IMR-90 (cell line): ENCODE measurements at regions not wholly inside any gene's neighbourhood (a gene's known extent, or its start where the extent isn't known, plus 50 kb on each side); places are given as distances from the start of the nearest gene placed in this dataset.

Source experiments
- ATAC-seq: fragments of 200-7000 bp; cut with Tn5 transposase; 2 replicates; pipeline ENCODE4 v1.9.1; 2020; ENCODE audit warnings: low read depth, mild to moderate bottlenecking, moderate library complexity
- BruUV-seq: library from RNA; stranded (reverse); fragments of 400-500 nt; replicated peaks from 2 replicates; lab custom pipeline; 2021; lab: Mats Ljungman, UMichigan
- CTCF ChIA-PET: fragments of 300-600 bp; formaldehyde crosslinking; extraction: SDS; loops from one replicate; lab custom pipeline; 2021; ENCODE audit warnings: antibody characterized with exemption; lab: Yijun Ruan, JAX
- POLR2A ChIA-PET: fragments of 300-600 bp; sonication (Branson Sonifier 250); formaldehyde crosslinking; loops from one replicate; lab custom pipeline; 2022; ENCODE audit warnings: antibody characterized with exemption; ENCODE audit not compliant: unreplicated experiment; lab: Charles Lee
- DNase-seq: peaks from one replicate; pipeline ENCODE4 v3.0.0; 2013
- H2AFZ ChIP-seq: replicated peaks from 2 replicates; pipeline ENCODE3; 2013; ENCODE audit warnings: low read length, mild to moderate bottlenecking; ENCODE audit not compliant: poor library complexity
- H2AK5ac ChIP-seq: 2 replicates; pipeline ENCODE4 v1.6.1; 2013; ENCODE audit warnings: low read depth, low read length, inconsistent platforms
- H2AK9ac ChIP-seq: replicated peaks from 2 replicates; pipeline ENCODE3; 2013; ENCODE audit warnings: mild to moderate bottlenecking, low read depth, low read length, moderate library complexity; ENCODE audit not compliant: poor library complexity
- H2BK120ac ChIP-seq: 2 replicates; pipeline ENCODE4 v1.6.1; 2013; ENCODE audit warnings: low read depth, low read length, inconsistent platforms
- H2BK15ac ChIP-seq: 3 replicates; pipeline ENCODE4 v1.6.1; 2013; ENCODE audit warnings: low read depth, low read length, inconsistent platforms
- H2BK20ac ChIP-seq: 2 replicates; pipeline ENCODE4 v1.6.1; 2013; ENCODE audit warnings: low read depth, mild to moderate bottlenecking, inconsistent platforms, low read length, moderate library complexity
- H2BK5ac ChIP-seq: 2 replicates; pipeline ENCODE4 v1.6.1; 2013; ENCODE audit warnings: mild to moderate bottlenecking, low read depth, low read length, inconsistent platforms; ENCODE audit not compliant: poor library complexity, severe bottlenecking
- H3K14ac ChIP-seq: replicated peaks from 2 replicates; pipeline ENCODE4 v1.6.1; 2013; ENCODE audit warnings: low read depth, low read length, inconsistent platforms
- H3K18ac ChIP-seq: 2 replicates; pipeline ENCODE4 v1.6.1; 2013; ENCODE audit warnings: low read depth, low read length, control low read depth
- H3K23ac ChIP-seq: 2 replicates; pipeline ENCODE4 v1.6.1; 2013; ENCODE audit warnings: low read depth, low read length, inconsistent platforms
- H3K27ac ChIP-seq: 2 replicates; pipeline ENCODE4 v1.5.1; 2013; ENCODE audit warnings: mild to moderate bottlenecking, control low read depth, low read length; ENCODE audit not compliant: insufficient read depth
- H3K27me3 ChIP-seq: 2 replicates; pipeline ENCODE4 v1.6.1; 2013; ENCODE audit warnings: low read length; ENCODE audit not compliant: control insufficient read depth, insufficient read depth
- H3K36me3 ChIP-seq: 2 replicates; pipeline ENCODE4 v1.6.1; 2013; ENCODE audit warnings: low read length, mixed read lengths; ENCODE audit not compliant: control insufficient read depth, insufficient read depth
- H3K4ac ChIP-seq: 2 replicates; pipeline ENCODE4 v1.6.1; 2013; ENCODE audit warnings: low read depth, low read length, inconsistent platforms
- H3K4me1 ChIP-seq: 2 replicates; pipeline ENCODE4 v1.6.1; 2013; ENCODE audit warnings: low read length, mixed read lengths; ENCODE audit not compliant: control insufficient read depth, insufficient read depth
- H3K4me2 ChIP-seq: 2 replicates; pipeline ENCODE4 v1.6.1; 2013; ENCODE audit warnings: low read depth, mild to moderate bottlenecking, control low read depth, low read length, moderate library complexity
- H3K4me3 ChIP-seq: 2 replicates; pipeline ENCODE4 v1.5.1; 2013; ENCODE audit warnings: low read depth, mild to moderate bottlenecking, control low read depth, low read length, moderate library complexity; ENCODE audit not compliant: insufficient read depth
- H3K56ac ChIP-seq: 2 replicates; pipeline ENCODE4 v1.6.1; 2013; ENCODE audit warnings: low read length, inconsistent platforms; ENCODE audit not compliant: insufficient read depth; ENCODE audit errors: extremely low read depth
- H3K79me1 ChIP-seq, 2 experiments: 2 replicates each; pipeline ENCODE4 v1.6.1; 2013; ENCODE audit warnings: low read length in 2 of 2, inconsistent platforms in 1 of 2, low read depth in 1 of 2
- H3K9ac ChIP-seq: 2 replicates; pipeline ENCODE4 v1.6.1; 2013; ENCODE audit warnings: low read depth, low read length, control low read depth
- H3K9me1 ChIP-seq: 2 replicates; pipeline ENCODE4 v1.6.1; 2013; ENCODE audit warnings: low read length, inconsistent platforms; ENCODE audit not compliant: insufficient read depth
- H3K9me3 ChIP-seq: 2 replicates; pipeline ENCODE4 v1.6.1; 2013; ENCODE audit warnings: low read length; ENCODE audit not compliant: control insufficient read depth, insufficient read depth
- H4K20me1 ChIP-seq: 2 replicates; pipeline ENCODE4 v1.6.1; 2013; ENCODE audit warnings: low read length, inconsistent platforms; ENCODE audit not compliant: insufficient read depth
- H4K5ac ChIP-seq: 2 replicates; pipeline ENCODE4 v1.6.1; 2013; ENCODE audit warnings: mild to moderate bottlenecking, low read depth, low read length, control low read depth
- H4K8ac ChIP-seq, 2 experiments: 2 replicates each; pipeline ENCODE4 v1.6.1; 2013; ENCODE audit warnings: low read depth in 2 of 2, low read length in 2 of 2, control low read depth in 1 of 2, inconsistent platforms in 1 of 2
- H4K91ac ChIP-seq: 2 replicates; pipeline ENCODE4 v1.6.1; 2013; ENCODE audit warnings: low read depth, low read length, inconsistent platforms; ENCODE audit not compliant: insufficient read depth
- BHLHE40 ChIP-seq: fragments of 150-350 bp; IDR thresholded peaks from 2 replicates; pipeline ENCODE4 v1.6.1; 2016; ENCODE audit warnings: mild to moderate bottlenecking, low read depth, low read length
- CHD1 ChIP-seq: IDR thresholded peaks from 2 replicates; pipeline ENCODE4 v1.6.1; 2012; ENCODE audit warnings: low read depth, low read length, improper control_type of control experiment
- ELK1 ChIP-seq: fragments of 150-350 bp; IDR thresholded peaks from 2 replicates; pipeline ENCODE4 v1.6.1; 2016; ENCODE audit warnings: low read depth, mild to moderate bottlenecking, low read length, moderate library complexity, borderline replicate concordance
- MXI1 ChIP-seq: IDR thresholded peaks from 2 replicates; pipeline ENCODE4 v1.6.1; 2012; ENCODE audit warnings: low read depth, mild to moderate bottlenecking, low read length, moderate library complexity, borderline replicate concordance
- RFX5 ChIP-seq: IDR thresholded peaks from 2 replicates; pipeline ENCODE4 v1.8.0; 2012; ENCODE audit warnings: low read depth, mild to moderate bottlenecking, low read length, moderate library complexity
- SMC3 ChIP-seq: fragments of 150-350 bp; IDR thresholded peaks from 2 replicates; pipeline ENCODE4 v1.6.1; 2016; ENCODE audit warnings: low read depth, mild to moderate bottlenecking, antibody characterized with exemption, low read length, moderate library complexity
- whole genome bisulfite sequencing, 2 experiments: methylation state at CpG; one replicate each; pipeline versions ENCODE4 v1.1.5 to v1.1.7; 2013; ENCODE audit warnings: missing lambda C conversion rate in 2 of 2; ENCODE audit not compliant: insufficient read length in 1 of 2; ENCODE audit errors: extremely low coverage in 2 of 2; 5-methylcytosine and 5-hydroxymethylcytosine counted together
- dilution Hi-C: fragments of 300-500 bp; cut with HindIII; formaldehyde crosslinking; loops from one replicate; pipeline ENCODE4 v1.14.3; 2018; ENCODE audit warnings: low sequenced_read_pairs; ENCODE audit not compliant: unreplicated experiment
- in situ Hi-C: fragments of 300-500 bp; cut with MboI; formaldehyde crosslinking; loops from 3 replicates; pipeline ENCODE4 v1.14.3; 2019; ENCODE audit warnings: low sequenced_read_pairs, inconsistent platforms, mixed read lengths
- intact Hi-C: fragments of 100-400 bp; cut with micrococcal nuclease; formaldehyde crosslinking; loops from 2 replicates; pipeline ENCODE4 v1.10.0; 2022

GRCh38 chr5:167939686-167940085 lies 351.8 kb upstream of the WWC1 start:
- dilution Hi-C loops (no loop called here), intact Hi-C loops (no loop called here), in situ Hi-C loops (loop anchor here (10.0 kb wide), 1 partner anchor 215 kb away; no protein-coding TSS in a partner anchor)
- H3K4ac ChIP-seq, result no peak overlapping the region
- no peak overlapping the region for H2BK20ac ChIP-seq
- no peak overlapping the region for H3K14ac ChIP-seq
- no peak overlapping the region for H2AK9ac ChIP-seq
- no peak overlapping the region for H3K4me2 ChIP-seq
- H3K36me3 ChIP-seq, result no peaks in the 10 kb centered on the region
- no peaks in the 10 kb centered on the region for H4K20me1 ChIP-seq
- no peaks in the 10 kb centered on the region for H3K79me1 ChIP-seq
- no peak overlapping the region for H4K91ac ChIP-seq
- no peaks in the 10 kb centered on the region for H3K27me3 ChIP-seq
- BruUV-seq, result no TSS peak
- no peak overlapping the region for H3K27ac ChIP-seq
- H2BK120ac ChIP-seq, result no peak overlapping the region
- no peak overlapping the region for H3K56ac ChIP-seq
- H3K4me1 ChIP-seq, result peaks cover 6% of the 10 kb centered on the region
- no peak overlapping the region for H2AFZ ChIP-seq
- H3K9me3 ChIP-seq, result no peaks in the 10 kb centered on the region
- H3K18ac ChIP-seq, result no peak overlapping the region
- TF ChIP-seq CHD1 (no peak), RFX5 (no peak), SMC3 (no peak), ELK1 (no peak), BHLHE40 (no peak), MXI1 (no peak)
- ATAC-seq, result no peak
- H3K9me1 ChIP-seq, result no peaks in the 10 kb centered on the region
- H2AK5ac ChIP-seq, result no peak overlapping the region
- no peak overlapping the region for H3K4me3 ChIP-seq
- POLR2A ChIA-PET, result no interaction called here
- no peak overlapping the region for H3K23ac ChIP-seq
- no CpG with 5 or more reads among the region's 6 CpGs for WGBS, 2 experiments
- H2BK5ac ChIP-seq, result no peak overlapping the region
- H4K5ac ChIP-seq, result no peak overlapping the region
- no peak for DNase-seq
- no peak overlapping the region for H4K8ac ChIP-seq
- no peak overlapping the region for H2BK15ac ChIP-seq
- H3K9ac ChIP-seq, result no peak overlapping the region
- CTCF ChIA-PET, result no interaction called here
